HCT116 (cell line): ENCODE measurements at regions not wholly inside any gene's neighbourhood (a gene's known extent, or its start where the extent isn't known, plus 50 kb on each side); places are given as distances from the start of the nearest gene placed in this dataset.

ENCODE experiments used
- ATAC-seq: fragments of 200-7000 bp; cut with Tn5 transposase; 2 replicates; pipeline ENCODE4 v1.9.1; 2020; ENCODE audit warnings: mild to moderate bottlenecking, moderate library complexity
- BruUV-seq: library from RNA; stranded (reverse); fragments of 400-500 nt; replicated peaks from 2 replicates; lab custom pipeline; 2021; lab: Mats Ljungman, UMichigan
- CTCF ChIA-PET: fragments of 300-600 bp; sonication (Branson Sonifier 250); formaldehyde crosslinking; loops from one replicate; lab custom pipeline; 2021; ENCODE audit warnings: antibody characterized with exemption; lab: Charles Lee
- POLR2A ChIA-PET: fragments of 300-600, 350-600 bp; sonication (Branson Sonifier 250); formaldehyde crosslinking; loops from one replicate; lab custom pipeline; 2021; ENCODE audit warnings: antibody characterized with exemption; lab: Charles Lee
- RAD21 ChIA-PET, 2 experiments: fragments of 300-600 bp; sonication (Branson Sonifier 250); formaldehyde crosslinking; loops; one replicate each; lab custom pipeline; 2023; ENCODE audit warnings: low total read pairs in 2 of 2; ENCODE audit not compliant: uncharacterized antibody in 2 of 2, unreplicated experiment in 2 of 2, low non-redundant PET in 1 of 2; lab: Charles Lee
- DNase-seq: peaks from one replicate; pipeline ENCODE4 v3.0.0-alpha.2; 2010; ENCODE audit warnings: low read depth, low spot score
- H2AFZ ChIP-seq: fragments of 200-600 bp; shearing (Covaris generic), sonication (generic); 2 replicates; pipeline ENCODE4 v1.6.1; 2017; ENCODE audit warnings: low read depth, mixed run types, mixed read lengths, antibody characterized with exemption, low read length; ENCODE audit not compliant: poor library complexity, severe bottlenecking
- H3K27ac ChIP-seq: 2 replicates; pipeline ENCODE4 v1.5.1; 2012; ENCODE audit warnings: low read depth, low read length
- H3K27me3 ChIP-seq: fragments of 200-600 bp; sonication (generic); 2 replicates; pipeline ENCODE4 v1.6.1; 2016; ENCODE audit warnings: mixed run types, low read length, mixed read lengths; ENCODE audit not compliant: insufficient read depth
- H3K36me3 ChIP-seq, 2 experiments: fragments of 200-500 bp in 1 of 2; fragments of 200-600 bp in 1 of 2; sonication (Bioruptor generic) in 1 of 2; sonication (generic) in 1 of 2; 2 replicates each; pipeline versions ENCODE4 v1.5.1 to v1.6.1; 2014 to 2016; ENCODE audit warnings: low read length in 2 of 2, inconsistent platforms in 1 of 2, mixed read lengths in 1 of 2, mixed run types in 1 of 2; ENCODE audit not compliant: insufficient read depth in 2 of 2, control insufficient read depth in 1 of 2
- H3K4me1 ChIP-seq, 2 experiments: fragments of 200-600 bp in 1 of 2; sonication (generic) in 1 of 2; 2 replicates each; pipeline versions ENCODE4 v1.5.1 to v1.6.1; 2012 to 2017; ENCODE audit warnings: low read length in 2 of 2, inconsistent platforms in 1 of 2, mild to moderate bottlenecking in 1 of 2, mixed read lengths in 1 of 2, mixed run types in 1 of 2, moderate library complexity in 1 of 2; ENCODE audit not compliant: insufficient read depth in 2 of 2, control insufficient read depth in 1 of 2
- H3K4me2 ChIP-seq: fragments of 200-600 bp; sonication (generic); 2 replicates; pipeline ENCODE4 v1.6.1; 2017; ENCODE audit warnings: mixed run types, low read length, mixed read lengths
- H3K4me3 ChIP-seq, 2 experiments: fragments of 200-600 bp in 1 of 2; sonication (generic) in 1 of 2; replicated peaks in 1 of 2; 2 replicates each; pipeline ENCODE4 v1.5.1; 2011 to 2016; ENCODE audit warnings: low read length in 2 of 2, control low read depth in 1 of 2, low read depth in 1 of 2, mild to moderate bottlenecking in 1 of 2, mixed read lengths in 1 of 2, mixed run types in 1 of 2
- H3K79me2 ChIP-seq: fragments of 200-600 bp; sonication (generic); 2 replicates; pipeline ENCODE4 v1.6.1; 2017; ENCODE audit warnings: mild to moderate bottlenecking, mixed run types, low read length, moderate library complexity, mixed read lengths; ENCODE audit not compliant: insufficient read depth
- H3K9ac ChIP-seq: fragments of 200-600 bp; sonication (generic); 2 replicates; pipeline ENCODE4 v1.6.1; 2016; ENCODE audit warnings: low read length, mixed read lengths
- H3K9me2 ChIP-seq: fragments of 200-600 bp; sonication (generic), shearing (Covaris generic); 2 replicates; pipeline ENCODE4 v1.6.1; 2017; ENCODE audit warnings: mixed run types, mild to moderate bottlenecking, moderate library complexity; ENCODE audit not compliant: insufficient read depth
- H3K9me3 ChIP-seq, 2 experiments: fragments of 200-500 bp in 1 of 2; fragments of 200-600 bp in 1 of 2; sonication (Bioruptor generic) in 1 of 2; sonication (generic) in 1 of 2; 2 replicates each; pipeline ENCODE4 v1.6.1; 2014 to 2017; ENCODE audit warnings: low read length in 2 of 2, mixed read lengths in 2 of 2, inconsistent platforms in 1 of 2, low read depth in 1 of 2, mild to moderate bottlenecking in 1 of 2, mixed run types in 1 of 2, moderate library complexity in 1 of 2; ENCODE audit not compliant: control insufficient read depth in 1 of 2, insufficient read depth in 1 of 2
- H4K20me1 ChIP-seq: fragments of 200-600 bp; sonication (generic), shearing (Covaris generic); 2 replicates; pipeline ENCODE4 v1.6.1; 2017; ENCODE audit warnings: mixed run types, mild to moderate bottlenecking, moderate library complexity; ENCODE audit not compliant: insufficient read depth
- CBX3 ChIP-seq: IDR thresholded peaks from 2 replicates; pipeline ENCODE4 v1.6.1; 2012; ENCODE audit warnings: low read depth
- CEBPB ChIP-seq: IDR thresholded peaks from 2 replicates; pipeline ENCODE4 v1.6.1; 2012; ENCODE audit warnings: low read depth
- CTCF ChIP-seq, 3 experiments: fragments of 200-600 bp in 1 of 3; sonication (generic) in 1 of 3; IDR thresholded peaks in 2 of 3; conservative IDR thresholded peaks in 1 of 3; 2 replicates each; pipeline ENCODE4 v1.5.1; 2012 to 2017; ENCODE audit warnings: low read depth in 2 of 3, low read length in 2 of 3, antibody characterized with exemption in 1 of 3, borderline replicate concordance in 1 of 3, control low read depth in 1 of 3, mild to moderate bottlenecking in 1 of 3, mixed read lengths in 1 of 3, mixed run types in 1 of 3, moderate library complexity in 1 of 3; ENCODE audit not compliant: insufficient read depth in 1 of 3
- ELF1 ChIP-seq: IDR thresholded peaks from 2 replicates; pipeline ENCODE4 v1.6.1; 2012; ENCODE audit warnings: low read depth, borderline replicate concordance
- POLR2A ChIP-seq: IDR thresholded peaks from 2 replicates; pipeline ENCODE4 v1.7.0; 2011; ENCODE audit warnings: borderline replicate concordance; ENCODE audit not compliant: insufficient read depth, insufficient read length; ENCODE audit errors: extremely low read depth
- RAD21 ChIP-seq: IDR thresholded peaks from 2 replicates; pipeline ENCODE4 v1.6.1; 2012; ENCODE audit warnings: low read depth, mild to moderate bottlenecking
- SIN3A ChIP-seq: IDR thresholded peaks from 2 replicates; pipeline ENCODE4 v1.6.1; 2012; ENCODE audit warnings: low read depth
- SRF ChIP-seq: IDR thresholded peaks from 2 replicates; pipeline ENCODE4 v1.6.1; 2012; ENCODE audit warnings: low read depth
- TCF7L2 ChIP-seq: IDR thresholded peaks from 2 replicates; pipeline ENCODE4 v1.7.0; 2011; ENCODE audit warnings: borderline replicate concordance, inconsistent platforms; ENCODE audit not compliant: insufficient read depth, insufficient read length; ENCODE audit errors: extremely low read depth
- YY1 ChIP-seq: IDR thresholded peaks from 2 replicates; pipeline ENCODE4 v1.6.1; 2011; ENCODE audit warnings: low read length, low read depth, moderate library complexity, mild to moderate bottlenecking; ENCODE audit not compliant: insufficient replicate concordance; ENCODE audit errors: extremely low read depth
- intact Hi-C: fragments of 100-400 bp; cut with micrococcal nuclease; formaldehyde crosslinking; loops from 2 replicates; pipeline ENCODE4 v1.10.0; 2022
- TF ChIP-seq, protein P1 (sequence below): IDR thresholded peaks from 2 replicates; pipeline ENCODE4 v1.6.1; 2011; ENCODE audit warnings: mild to moderate bottlenecking, low read length, moderate library complexity; ENCODE audit not compliant: insufficient replicate concordance; ENCODE audit errors: extremely low read depth

- intact Hi-C loops: no loop called here
- H3K4me2 ChIP-seq: no peak overlapping the region
- no peak overlapping the region for H3K9ac ChIP-seq
- 0 out of 2 replicates have a peak, but pooled peaks cover 2% of the 10 kb centered on the region for H4K20me1 ChIP-seq
- H2AFZ ChIP-seq: no peak overlapping the region
- H3K27me3 ChIP-seq: no peaks in the 10 kb centered on the region
- ATAC-seq (no peak), DNase-seq (no peak)
- ChIA-PET RAD21 (no interaction called here), POLR2A (no interaction called here), CTCF (no interaction called here)
- H3K4me1 ChIP-seq: no peaks in the 10 kb centered on the region
- H3K36me3 ChIP-seq: no peaks in the 10 kb centered on the region
- no peaks in the 10 kb centered on the region for H3K79me2 ChIP-seq
- no peak overlapping the region for H3K27ac ChIP-seq
- no peak overlapping the region for H3K4me3 ChIP-seq
- no peaks in the 10 kb centered on the region for H3K9me2 ChIP-seq
- H3K9me3 ChIP-seq: no peaks in the 10 kb centered on the region
- TF ChIP-seq TCF7L2: no peak
- TF ChIP-seq, protein P1, sequence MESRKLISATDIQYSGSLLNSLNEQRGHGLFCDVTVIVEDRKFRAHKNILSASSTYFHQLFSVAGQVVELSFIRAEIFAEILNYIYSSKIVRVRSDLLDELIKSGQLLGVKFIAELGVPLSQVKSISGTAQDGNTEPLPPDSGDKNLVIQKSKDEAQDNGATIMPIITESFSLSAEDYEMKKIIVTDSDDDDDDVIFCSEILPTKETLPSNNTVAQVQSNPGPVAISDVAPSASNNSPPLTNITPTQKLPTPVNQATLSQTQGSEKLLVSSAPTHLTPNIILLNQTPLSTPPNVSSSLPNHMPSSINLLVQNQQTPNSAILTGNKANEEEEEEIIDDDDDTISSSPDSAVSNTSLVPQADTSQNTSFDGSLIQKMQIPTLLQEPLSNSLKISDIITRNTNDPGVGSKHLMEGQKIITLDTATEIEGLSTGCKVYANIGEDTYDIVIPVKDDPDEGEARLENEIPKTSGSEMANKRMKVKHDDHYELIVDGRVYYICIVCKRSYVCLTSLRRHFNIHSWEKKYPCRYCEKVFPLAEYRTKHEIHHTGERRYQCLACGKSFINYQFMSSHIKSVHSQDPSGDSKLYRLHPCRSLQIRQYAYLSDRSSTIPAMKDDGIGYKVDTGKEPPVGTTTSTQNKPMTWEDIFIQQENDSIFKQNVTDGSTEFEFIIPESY: no peak
- no TSS peak for BruUV-seq
These were observed 94.4 kb downstream of the RNASET2 start for GRCh38 chr6:166861961-166862286.

- no TSS peak for BruUV-seq
- Histone ChIP-seq H3K4me1 (no peaks in the 10 kb centered on the region), H3K9ac (no peak overlapping the region), H3K36me3 (no peaks in the 10 kb centered on the region), H2AFZ (no peak overlapping the region), H3K4me3 (no peak overlapping the region), H3K27ac (no peak overlapping the region), H3K9me3 (no peaks in the 10 kb centered on the region), H3K9me2 (no peaks in the 10 kb centered on the region), H3K79me2 (no peaks in the 10 kb centered on the region), H3K27me3 (no peaks in the 10 kb centered on the region), H3K4me2 (no peak overlapping the region), H4K20me1 (0 out of 2 replicates have a peak, but pooled peaks cover 2% of the 10 kb centered on the region)
- ATAC-seq (no peak), DNase-seq (no peak)
- TF ChIP-seq CEBPB: no peak
- TF ChIP-seq SIN3A: no peak
- TF ChIP-seq RAD21: no peak
- no peak for TF ChIP-seq CBX3
- no peak for TF ChIP-seq CTCF (IDR thresholded peaks at IDR 0.05 in 2 of 3, conservative IDR thresholded peaks at IDR 0.05 in 1 of 3; ENCODE audit: borderline replicate concordance in 1 of 3, insufficient read depth in 1 of 3, low read depth in 2 of 3, low read length in 2 of 3)
- no peak for TF ChIP-seq YY1
- TF ChIP-seq ELF1: no peak
- no peak for TF ChIP-seq POLR2A
- no peak for TF ChIP-seq SRF
- intact Hi-C loops: no loop called here
- POLR2A ChIA-PET: no interaction called here
- CTCF ChIA-PET: no interaction called here
- RAD21 ChIA-PET: no interaction called here
These were observed 95.0 kb downstream of the RNASET2 start for GRCh38 chr6:166861304-166861703.
